ENCODE measurements at regions not wholly inside any gene's neighbourhood (a gene's known extent, or its start where the extent isn't known, plus 50 kb on each side); places are given as distances from the start of the nearest gene placed in this dataset.

GRCh38 chrX:138946926-138947325 is 235.4 kb upstream of the FGF13 start:
- TF ChIP-seq POLR2A (IDR thresholded peaks at IDR 0.05): no peak
- no peak for TF ChIP-seq CTCF (IDR thresholded peaks at IDR 0.05)
